HEK293 (cell line): ENCODE measurements at regions not wholly inside any gene's neighbourhood (a gene's known extent, or its start where the extent isn't known, plus 50 kb on each side); places are given as distances from the start of the nearest gene placed in this dataset.

Experiments used
- YY1 ChIP-seq: fragments of 450-650 bp; formaldehyde crosslinking; IDR thresholded peaks from 2 replicates; pipeline ENCODE4 v1.5.1; 2018; ENCODE audit warnings: missing biosample characterization, missing genetic modification characterization
- ZNF600 ChIP-seq: fragments of 450-650 bp; formaldehyde crosslinking; IDR thresholded peaks from 2 replicates; pipeline ENCODE4 v1.5.1; 2016; ENCODE audit warnings: missing biosample characterization, missing genetic modification characterization
- TF ChIP-seq, protein P1 (sequence below): fragments of 450-650 bp; formaldehyde crosslinking; IDR thresholded peaks from 2 replicates; pipeline ENCODE4 v1.5.1; 2016; ENCODE audit warnings: missing biosample characterization, missing genetic modification characterization

- no peak for TF ChIP-seq ZNF600 (tag by site-specific recombination)
- no peak for TF ChIP-seq YY1
- TF ChIP-seq, protein P1, sequence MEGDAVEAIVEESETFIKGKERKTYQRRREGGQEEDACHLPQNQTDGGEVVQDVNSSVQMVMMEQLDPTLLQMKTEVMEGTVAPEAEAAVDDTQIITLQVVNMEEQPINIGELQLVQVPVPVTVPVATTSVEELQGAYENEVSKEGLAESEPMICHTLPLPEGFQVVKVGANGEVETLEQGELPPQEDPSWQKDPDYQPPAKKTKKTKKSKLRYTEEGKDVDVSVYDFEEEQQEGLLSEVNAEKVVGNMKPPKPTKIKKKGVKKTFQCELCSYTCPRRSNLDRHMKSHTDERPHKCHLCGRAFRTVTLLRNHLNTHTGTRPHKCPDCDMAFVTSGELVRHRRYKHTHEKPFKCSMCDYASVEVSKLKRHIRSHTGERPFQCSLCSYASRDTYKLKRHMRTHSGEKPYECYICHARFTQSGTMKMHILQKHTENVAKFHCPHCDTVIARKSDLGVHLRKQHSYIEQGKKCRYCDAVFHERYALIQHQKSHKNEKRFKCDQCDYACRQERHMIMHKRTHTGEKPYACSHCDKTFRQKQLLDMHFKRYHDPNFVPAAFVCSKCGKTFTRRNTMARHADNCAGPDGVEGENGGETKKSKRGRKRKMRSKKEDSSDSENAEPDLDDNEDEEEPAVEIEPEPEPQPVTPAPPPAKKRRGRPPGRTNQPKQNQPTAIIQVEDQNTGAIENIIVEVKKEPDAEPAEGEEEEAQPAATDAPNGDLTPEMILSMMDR, result no peak
Observed at GRCh38 chr6:112927641-112928320, 580.7 kb downstream of the RFPL4B start.
